GM12878 (cell line): ENCODE measurements at regions not wholly inside any gene's neighbourhood (a gene's known extent, or its start where the extent isn't known, plus 50 kb on each side); places are given as distances from the start of the nearest gene placed in this dataset.

ENCODE experiments used
- ATAC-seq: fragments of 200-7000 bp; cut with Tn5 transposase; 3 replicates; pipeline ENCODE4 v1.9.1; 2020; ENCODE audit warnings: mild to moderate bottlenecking, moderate library complexity
- BruUV-seq: library from RNA; stranded (reverse); fragments of 400-500 nt; replicated peaks from 2 replicates; lab custom pipeline; 2021; lab: Mats Ljungman, UMichigan
- CTCF ChIA-PET: fragments of 300-600 bp; sonication (Branson Sonifier 250); formaldehyde crosslinking; extraction: SDS; loops from one replicate; lab custom pipeline; 2021; ENCODE audit warnings: inconsistent platforms; lab: Yijun Ruan, JAX
- POLR2A ChIA-PET: fragments of 350-600 bp; formaldehyde crosslinking; extraction: SDS; loops from one replicate; lab custom pipeline; 2021; ENCODE audit warnings: inconsistent platforms; lab: Charles Lee
- RAD21 ChIA-PET: fragments of 300-600 bp; sonication (Branson Sonifier 250); formaldehyde crosslinking; loops from one replicate; lab custom pipeline; 2023; ENCODE audit warnings: antibody characterized with exemption; ENCODE audit not compliant: unreplicated experiment; lab: Charles Lee
- SMC1A ChIA-PET: fragments of 300-600 bp; sonication (Branson Sonifier 250); formaldehyde crosslinking; loops from one replicate; lab custom pipeline; 2023; ENCODE audit not compliant: unreplicated experiment, uncharacterized antibody; lab: Charles Lee
- DNase-seq: peaks from one replicate; pipeline ENCODE4 v3.0.0-alpha.2; 2011; ENCODE audit warnings: low read depth, low spot score
- FAIRE-seq: peaks from 3 replicates; lab custom pipeline; 2011; peaks lifted over from hg19 to GRCh38; lab: Jason Lieb, UNC
- H2AFZ ChIP-seq: 2 replicates; pipeline ENCODE4 v1.6.0; 2011; ENCODE audit warnings: low read depth, low read length, control low read depth; ENCODE audit not compliant: control insufficient read depth
- H3K27ac ChIP-seq: 2 replicates; pipeline ENCODE4 v1.5.1; 2011; ENCODE audit warnings: control low read depth; ENCODE audit not compliant: control insufficient read depth, insufficient read depth
- H3K27me3 ChIP-seq, 2 experiments: replicated peaks in 1 of 2; 2 replicates each; pipeline versions ENCODE4 v1.6.0 to v1.6.1; 2011; ENCODE audit warnings: low read length in 1 of 2; ENCODE audit not compliant: control insufficient read depth in 2 of 2, insufficient read depth in 2 of 2
- H3K36me3 ChIP-seq, 2 experiments: 2 replicates each; pipeline ENCODE4 v1.5.1; 2011; ENCODE audit warnings: low read length in 1 of 2; ENCODE audit not compliant: control insufficient read depth in 2 of 2, insufficient read depth in 2 of 2
- H3K4me1 ChIP-seq: 2 replicates; pipeline ENCODE4 v1.6.1; 2011; ENCODE audit warnings: mild to moderate bottlenecking, low read length, moderate library complexity, mixed read lengths; ENCODE audit not compliant: control insufficient read depth, insufficient read depth
- H3K4me2 ChIP-seq: 2 replicates; pipeline ENCODE4 v1.6.0; 2011; ENCODE audit warnings: control low read depth; ENCODE audit not compliant: control insufficient read depth, insufficient read depth
- H3K4me3 ChIP-seq: fragments of 200-600 bp; sonication (generic); 2 replicates; pipeline ENCODE4 v1.5.1; 2016
- H3K79me2 ChIP-seq: 2 replicates; pipeline ENCODE4 v1.6.0; 2011; ENCODE audit warnings: low read length; ENCODE audit not compliant: control insufficient read depth, insufficient read depth
- H3K9ac ChIP-seq: 2 replicates; pipeline ENCODE4 v1.8.0; 2011; ENCODE audit warnings: low read length, control low read depth, mixed read lengths; ENCODE audit not compliant: control insufficient read depth, insufficient read depth
- H3K9me3 ChIP-seq: replicated peaks from 3 replicates; pipeline ENCODE4 v1.5.1; 2011; ENCODE audit warnings: mild to moderate bottlenecking, low read length; ENCODE audit not compliant: control insufficient read depth, insufficient read depth
- H4K20me1 ChIP-seq: 2 replicates; pipeline ENCODE4 v1.6.0; 2011; ENCODE audit not compliant: control insufficient read depth, insufficient read depth
- BHLHE40 ChIP-seq, 2 experiments: fragments of 450-650 bp in 1 of 2; IDR thresholded peaks; 2 replicates each; pipeline ENCODE4 v1.6.1; 2011 to 2017; ENCODE audit warnings: low read depth in 2 of 2, borderline replicate concordance in 1 of 2, improper control_type of control experiment in 1 of 2, low read length in 1 of 2, mild to moderate bottlenecking in 1 of 2
- CHD1 ChIP-seq: IDR thresholded peaks from 2 replicates; pipeline ENCODE4 v1.6.1; 2012; ENCODE audit warnings: low read depth, low read length, improper control_type of control experiment
- CREB1 ChIP-seq: IDR thresholded peaks from 2 replicates; pipeline ENCODE4 v1.6.1; 2012; ENCODE audit warnings: low read depth, mild to moderate bottlenecking, inconsistent platforms
- IKZF1 ChIP-seq: fragments of 450-650 bp; conservative IDR thresholded peaks from 2 replicates; pipeline ENCODE4 v1.6.1; 2017; ENCODE audit warnings: antibody characterized with exemption, mild to moderate bottlenecking
- KAT2A ChIP-seq: conservative IDR thresholded peaks from 2 replicates; pipeline ENCODE4 v1.6.1; 2011; ENCODE audit warnings: low read depth, low read length; ENCODE audit not compliant: control insufficient read depth
- MEF2B ChIP-seq: fragments of 450-650 bp; IDR thresholded peaks from 2 replicates; pipeline ENCODE4 v1.6.1; 2018; ENCODE audit warnings: mild to moderate bottlenecking, moderate library complexity; ENCODE audit not compliant: partially characterized antibody, poor library complexity, severe bottlenecking
- NRF1 ChIP-seq: conservative IDR thresholded peaks from 2 replicates; pipeline ENCODE4 v1.6.1; 2011; ENCODE audit warnings: mild to moderate bottlenecking, low read depth, low read length, improper control_type of control experiment
- RAD51 ChIP-seq: fragments of 450-650 bp; IDR thresholded peaks from 2 replicates; pipeline ENCODE4 v1.6.1; 2016; ENCODE audit warnings: moderate library complexity, mild to moderate bottlenecking, inconsistent platforms
- RB1 ChIP-seq: fragments of 450-650 bp; formaldehyde crosslinking; IDR thresholded peaks from 2 replicates; pipeline ENCODE4 v1.6.1; 2017; ENCODE audit warnings: mild to moderate bottlenecking, borderline replicate concordance
- SMARCA5 ChIP-seq: fragments of 450-650 bp; IDR thresholded peaks from 2 replicates; pipeline ENCODE4 v1.6.1; 2017; ENCODE audit warnings: mild to moderate bottlenecking
- ZBED1 ChIP-seq: IDR thresholded peaks from 2 replicates; pipeline ENCODE4 v1.6.1; 2016; ENCODE audit warnings: borderline replicate concordance
- ZNF207 ChIP-seq: fragments of 450-650 bp; IDR thresholded peaks from 2 replicates; pipeline ENCODE4 v1.6.1; 2014; ENCODE audit warnings: antibody characterized with exemption, mild to moderate bottlenecking, borderline replicate concordance
- ZNF24 ChIP-seq: fragments of 450-650 bp; IDR thresholded peaks from 2 replicates; pipeline ENCODE4 v1.6.1; 2017; ENCODE audit warnings: antibody characterized with exemption, mild to moderate bottlenecking
- ZZZ3 ChIP-seq: IDR thresholded peaks from 2 replicates; pipeline ENCODE4 v1.6.1; 2011; ENCODE audit warnings: low read depth; ENCODE audit not compliant: control insufficient read depth, insufficient read length
- WGBS: methylation state at CpG from one replicate; pipeline ENCODE4 v1.1.6; 2016; ENCODE audit warnings: low lambda C conversion rate; ENCODE audit not compliant: insufficient replicate concordance, insufficient coverage; ENCODE audit errors: missing lambda C conversion rate; 5-methylcytosine and 5-hydroxymethylcytosine counted together
- in situ Hi-C: fragments of 300-500 bp; cut with MboI; formaldehyde crosslinking; loops from 9 replicates; pipeline ENCODE4 v1.14.3; 2018; ENCODE audit warnings: mixed read lengths
- intact Hi-C: fragments of 100-400 bp; cut with micrococcal nuclease; formaldehyde crosslinking; loops from one replicate; pipeline ENCODE4 v1.14.2; 2022; ENCODE audit not compliant: unreplicated experiment
- TF ChIP-seq, protein P1 (sequence below): fragments of 450-650 bp; IDR thresholded peaks from 2 replicates; pipeline ENCODE4 v1.6.1; 2018; ENCODE audit warnings: borderline replicate concordance, mild to moderate bottlenecking; ENCODE audit not compliant: partially characterized antibody
- TF ChIP-seq, protein P2 (sequence below): IDR thresholded peaks from 2 replicates; pipeline ENCODE4 v1.6.1; 2011; ENCODE audit warnings: borderline replicate concordance, low read depth, mild to moderate bottlenecking, moderate library complexity, low read length; ENCODE audit not compliant: insufficient read depth, poor library complexity, severe bottlenecking

- H2AFZ ChIP-seq = no peak overlapping the region
- FAIRE-seq (no peak), DNase-seq (peak; percentile 4), ATAC-seq (peak; percentile 63)
- POLR2A ChIA-PET = no interaction called here
- no peak overlapping the region for H3K27ac ChIP-seq
- intact Hi-C loops (no loop called here), in situ Hi-C loops (no loop called here)
- 14% methylated on average over 4 of the region's 4 CpGs for WGBS
- peak overlapping the region; percentile 42; the same call in 1 of the 2 replicates for H3K4me2 ChIP-seq
- BruUV-seq = no TSS peak
- H3K27me3 ChIP-seq = no peaks in the 10 kb centered on the region
- TF ChIP-seq CREB1 (no peak), IKZF1 (0 out of 2 replicates have a peak, but pooled peaks have one; percentile 18), BHLHE40 (IDR thresholded peaks at IDR 0.05; ENCODE audit: borderline replicate concordance in 1 of 2, low read depth in 2 of 2, low read length in 1 of 2) (peak; percentile 51 to 53; a peak in 3 of 4 replicates), ZNF207 (no peak), MEF2B (no peak), RAD51 (peak; percentile 23; the same call in 1 of the 2 replicates)
- SMC1A ChIA-PET = interaction anchor here (1.2 kb wide), 1 partner anchor 333 kb away, joined by 3 read pairs; no protein-coding TSS in a partner anchor
- no peaks in the 10 kb centered on the region for H4K20me1 ChIP-seq
- no peaks in the 10 kb centered on the region for H3K4me1 ChIP-seq
- RAD21 ChIA-PET = no interaction called here
- H3K79me2 ChIP-seq = no peaks in the 10 kb centered on the region
- no peak overlapping the region for H3K4me3 ChIP-seq
- H3K9ac ChIP-seq = no peak overlapping the region
- no peaks in the 10 kb centered on the region for H3K36me3 ChIP-seq
- H3K9me3 ChIP-seq = no peaks in the 10 kb centered on the region
- CTCF ChIA-PET = interaction anchor here (0.6 to 1.2 kb wide), 3 partner anchors 16 to 222 kb away, joined by 3 to 6 read pairs (median 3); no protein-coding TSS in a partner anchor
These were observed 1390.5 kb upstream of the ZEB2 start for GRCh38 chr2:145910416-145910815.

DNA sequence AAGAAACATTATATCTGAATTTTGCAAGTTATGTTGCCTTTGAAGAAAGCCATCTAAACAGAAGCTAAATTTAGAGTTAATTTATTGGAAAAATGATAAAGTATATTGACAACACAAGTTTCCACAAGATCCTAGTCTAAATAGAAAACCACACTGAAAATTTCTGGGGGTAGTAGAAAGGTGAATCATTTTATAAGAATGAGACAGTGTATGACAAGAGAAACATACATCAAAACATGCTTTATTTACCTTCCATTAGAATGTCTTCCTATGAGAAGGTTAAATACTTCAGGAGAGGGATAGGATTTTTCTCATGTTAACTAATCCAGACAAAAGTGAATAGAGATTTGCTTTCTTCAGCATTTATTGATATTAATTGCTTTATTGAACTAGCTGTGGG lies 1389.8 kb upstream of the ZEB2 start:
- ATAC-seq (no peak), FAIRE-seq (no peak), DNase-seq (no peak)
- in situ Hi-C loops (no loop called here), intact Hi-C loops (no loop called here)
- Histone ChIP-seq H4K20me1 (no peaks in the 10 kb centered on the region), H3K9me3 (no peaks in the 10 kb centered on the region), H3K79me2 (no peaks in the 10 kb centered on the region), H2AFZ (no peak overlapping the region), H3K27me3 (no peaks in the 10 kb centered on the region), H3K36me3 (no peaks in the 10 kb centered on the region), H3K4me2 (no peak overlapping the region), H3K4me3 (no peak overlapping the region), H3K9ac (no peak overlapping the region), H3K4me1 (no peaks in the 10 kb centered on the region), H3K27ac (no peak overlapping the region)
- BruUV-seq = no TSS peak
- SMC1A ChIA-PET = interaction anchor here (1.2 kb wide), 1 partner anchor 334 kb away, joined by 3 read pairs; no protein-coding TSS in a partner anchor
- POLR2A ChIA-PET = no interaction called here
- RAD21 ChIA-PET = no interaction called here
- CTCF ChIA-PET = interaction anchor here (1.0 to 1.2 kb wide), 2 partner anchors 16 to 17 kb away, joined by 3 to 6 read pairs; no protein-coding TSS in a partner anchor
- TF ChIP-seq ZNF24 (no peak), ZBED1 (no peak), NRF1 (no peak), ZZZ3 (no peak), RB1 (no peak), CHD1 (no peak), SMARCA5 (no peak), KAT2A (no peak)
- TF ChIP-seq, protein P1, sequence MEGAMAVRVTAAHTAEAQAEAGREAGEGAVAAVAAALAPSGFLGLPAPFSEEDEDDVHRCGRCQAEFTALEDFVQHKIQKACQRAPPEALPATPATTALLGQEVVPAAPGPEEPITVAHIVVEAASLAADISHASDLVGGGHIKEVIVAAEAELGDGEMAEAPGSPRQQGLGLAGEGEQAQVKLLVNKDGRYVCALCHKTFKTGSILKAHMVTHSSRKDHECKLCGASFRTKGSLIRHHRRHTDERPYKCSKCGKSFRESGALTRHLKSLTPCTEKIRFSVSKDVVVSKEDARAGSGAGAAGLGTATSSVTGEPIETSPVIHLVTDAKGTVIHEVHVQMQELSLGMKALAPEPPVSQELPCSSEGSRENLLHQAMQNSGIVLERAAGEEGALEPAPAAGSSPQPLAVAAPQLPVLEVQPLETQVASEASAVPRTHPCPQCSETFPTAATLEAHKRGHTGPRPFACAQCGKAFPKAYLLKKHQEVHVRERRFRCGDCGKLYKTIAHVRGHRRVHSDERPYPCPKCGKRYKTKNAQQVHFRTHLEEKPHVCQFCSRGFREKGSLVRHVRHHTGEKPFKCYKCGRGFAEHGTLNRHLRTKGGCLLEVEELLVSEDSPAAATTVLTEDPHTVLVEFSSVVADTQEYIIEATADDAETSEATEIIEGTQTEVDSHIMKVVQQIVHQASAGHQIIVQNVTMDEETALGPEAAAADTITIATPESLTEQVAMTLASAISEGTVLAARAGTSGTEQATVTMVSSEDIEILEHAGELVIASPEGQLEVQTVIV = no peak
- TF ChIP-seq, protein P2, sequence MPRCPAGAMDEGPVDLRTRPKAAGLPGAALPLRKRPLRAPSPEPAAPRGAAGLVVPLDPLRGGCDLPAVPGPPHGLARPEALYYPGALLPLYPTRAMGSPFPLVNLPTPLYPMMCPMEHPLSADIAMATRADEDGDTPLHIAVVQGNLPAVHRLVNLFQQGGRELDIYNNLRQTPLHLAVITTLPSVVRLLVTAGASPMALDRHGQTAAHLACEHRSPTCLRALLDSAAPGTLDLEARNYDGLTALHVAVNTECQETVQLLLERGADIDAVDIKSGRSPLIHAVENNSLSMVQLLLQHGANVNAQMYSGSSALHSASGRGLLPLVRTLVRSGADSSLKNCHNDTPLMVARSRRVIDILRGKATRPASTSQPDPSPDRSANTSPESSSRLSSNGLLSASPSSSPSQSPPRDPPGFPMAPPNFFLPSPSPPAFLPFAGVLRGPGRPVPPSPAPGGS = no peak
